ENCODE measurements at regions not wholly inside any gene's neighbourhood (a gene's known extent, or its start where the extent isn't known, plus 50 kb on each side); places are given as distances from the start of the nearest gene placed in this dataset.

DNA sequence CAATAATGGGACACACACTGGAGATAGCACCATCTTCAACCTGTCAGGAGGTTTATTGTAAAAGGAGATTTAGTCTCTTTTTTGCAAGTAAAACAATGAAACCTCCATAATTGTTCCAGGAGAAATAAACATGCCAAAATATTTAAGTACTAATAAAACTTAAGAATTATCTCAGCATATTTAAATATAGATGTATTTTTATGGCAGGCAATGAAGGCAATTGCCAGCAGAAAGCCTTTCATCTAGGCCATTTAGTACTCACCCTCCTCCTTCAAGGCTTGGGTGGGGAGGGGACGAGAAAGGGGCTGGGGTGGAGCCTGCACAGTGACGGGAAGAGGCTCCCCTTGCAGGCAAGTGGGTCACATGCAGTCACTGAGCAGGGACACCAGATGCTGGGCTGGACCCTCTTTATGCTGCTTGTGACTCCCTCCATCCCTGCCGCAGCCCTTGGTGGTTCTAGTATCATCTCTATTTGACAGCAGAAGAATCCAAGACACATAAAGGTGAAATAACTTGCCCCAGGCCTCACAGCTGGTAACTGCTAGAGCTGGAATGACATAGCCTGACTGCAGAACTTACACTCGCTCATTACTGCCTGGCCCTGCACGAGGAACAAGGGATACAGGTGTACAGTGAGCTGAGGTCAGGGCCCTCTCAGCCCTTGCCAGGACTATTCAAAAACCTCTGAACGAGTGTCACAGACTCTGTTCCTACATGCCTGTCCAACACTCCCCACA lies 449.5 kb upstream of the ZMIZ1 start:
- H3K27ac ChIP-seq = no peak overlapping the region
- TF ChIP-seq ZFX (IDR thresholded peaks at IDR 0.05; ENCODE audit: borderline replicate concordance) = no peak
- TF ChIP-seq, protein P1, sequence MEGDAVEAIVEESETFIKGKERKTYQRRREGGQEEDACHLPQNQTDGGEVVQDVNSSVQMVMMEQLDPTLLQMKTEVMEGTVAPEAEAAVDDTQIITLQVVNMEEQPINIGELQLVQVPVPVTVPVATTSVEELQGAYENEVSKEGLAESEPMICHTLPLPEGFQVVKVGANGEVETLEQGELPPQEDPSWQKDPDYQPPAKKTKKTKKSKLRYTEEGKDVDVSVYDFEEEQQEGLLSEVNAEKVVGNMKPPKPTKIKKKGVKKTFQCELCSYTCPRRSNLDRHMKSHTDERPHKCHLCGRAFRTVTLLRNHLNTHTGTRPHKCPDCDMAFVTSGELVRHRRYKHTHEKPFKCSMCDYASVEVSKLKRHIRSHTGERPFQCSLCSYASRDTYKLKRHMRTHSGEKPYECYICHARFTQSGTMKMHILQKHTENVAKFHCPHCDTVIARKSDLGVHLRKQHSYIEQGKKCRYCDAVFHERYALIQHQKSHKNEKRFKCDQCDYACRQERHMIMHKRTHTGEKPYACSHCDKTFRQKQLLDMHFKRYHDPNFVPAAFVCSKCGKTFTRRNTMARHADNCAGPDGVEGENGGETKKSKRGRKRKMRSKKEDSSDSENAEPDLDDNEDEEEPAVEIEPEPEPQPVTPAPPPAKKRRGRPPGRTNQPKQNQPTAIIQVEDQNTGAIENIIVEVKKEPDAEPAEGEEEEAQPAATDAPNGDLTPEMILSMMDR (IDR thresholded peaks at IDR 0.05) = no peak

DNA sequence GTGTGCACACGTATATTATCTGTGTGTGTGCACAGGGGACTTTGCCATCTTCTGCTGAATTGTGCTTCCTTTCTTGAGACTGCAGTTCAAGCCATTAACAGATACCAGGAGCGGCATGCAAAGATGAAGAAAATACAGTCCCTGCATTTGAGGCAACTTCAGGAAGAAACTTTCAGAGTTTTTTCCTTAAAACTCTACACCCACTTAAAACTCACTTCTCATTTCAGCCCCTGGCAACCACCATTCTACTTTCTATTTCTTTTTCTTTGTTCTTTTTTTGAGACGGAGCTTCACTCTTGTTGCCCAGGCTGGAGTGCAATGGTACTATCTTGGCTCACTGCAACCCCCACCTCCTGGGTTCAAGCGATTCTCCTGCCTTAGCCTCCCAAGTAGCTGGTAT lies 448.9 kb upstream of the ZMIZ1 start:
- H3K27ac ChIP-seq = no peak overlapping the region
- TF ChIP-seq, protein P1 (IDR thresholded peaks at IDR 0.05) = no peak
- TF ChIP-seq ZFX (IDR thresholded peaks at IDR 0.05; ENCODE audit: borderline replicate concordance) = no peak

DNA sequence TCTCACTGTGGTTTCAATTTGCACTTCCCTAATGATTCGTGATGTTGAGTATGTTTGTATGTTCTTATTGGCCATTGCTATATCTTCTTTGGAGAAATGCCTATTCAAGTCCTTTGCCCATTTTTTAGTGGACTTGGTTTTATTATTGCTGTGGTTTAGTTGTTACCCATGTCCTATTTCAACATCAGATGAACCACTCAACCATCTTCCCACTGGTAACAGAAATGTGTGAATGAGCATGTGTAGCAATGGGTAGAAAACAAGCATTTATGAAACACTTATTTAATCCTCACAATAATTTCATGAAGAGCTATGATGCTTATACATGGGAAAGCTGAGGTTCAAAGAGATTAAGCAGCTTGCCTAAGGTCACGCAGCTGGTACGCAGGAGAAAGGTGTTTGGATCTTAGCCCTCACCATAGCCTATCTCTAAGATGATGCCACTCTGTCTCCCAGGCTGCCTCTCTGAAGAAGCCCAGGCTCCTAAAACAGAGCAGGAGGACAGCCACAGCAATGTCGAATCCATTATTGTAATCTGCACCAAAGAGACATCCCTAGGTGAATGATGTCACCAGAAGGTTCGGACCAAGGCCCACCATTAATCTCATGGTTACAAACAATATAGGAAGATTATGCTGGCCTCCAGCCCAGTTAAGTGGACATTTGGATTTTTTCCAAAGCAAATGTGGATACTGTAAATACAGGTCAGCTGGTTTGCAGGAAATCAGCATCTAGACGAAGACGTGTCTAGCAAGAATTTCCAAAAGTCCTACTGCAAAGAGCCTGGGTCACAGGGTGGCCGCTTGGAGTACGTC lies 447.6 kb upstream of the ZMIZ1 start:
- TF ChIP-seq, protein P1 (IDR thresholded peaks at IDR 0.05) = no peak
- no peak for TF ChIP-seq ZFX (IDR thresholded peaks at IDR 0.05; ENCODE audit: borderline replicate concordance)

DNA sequence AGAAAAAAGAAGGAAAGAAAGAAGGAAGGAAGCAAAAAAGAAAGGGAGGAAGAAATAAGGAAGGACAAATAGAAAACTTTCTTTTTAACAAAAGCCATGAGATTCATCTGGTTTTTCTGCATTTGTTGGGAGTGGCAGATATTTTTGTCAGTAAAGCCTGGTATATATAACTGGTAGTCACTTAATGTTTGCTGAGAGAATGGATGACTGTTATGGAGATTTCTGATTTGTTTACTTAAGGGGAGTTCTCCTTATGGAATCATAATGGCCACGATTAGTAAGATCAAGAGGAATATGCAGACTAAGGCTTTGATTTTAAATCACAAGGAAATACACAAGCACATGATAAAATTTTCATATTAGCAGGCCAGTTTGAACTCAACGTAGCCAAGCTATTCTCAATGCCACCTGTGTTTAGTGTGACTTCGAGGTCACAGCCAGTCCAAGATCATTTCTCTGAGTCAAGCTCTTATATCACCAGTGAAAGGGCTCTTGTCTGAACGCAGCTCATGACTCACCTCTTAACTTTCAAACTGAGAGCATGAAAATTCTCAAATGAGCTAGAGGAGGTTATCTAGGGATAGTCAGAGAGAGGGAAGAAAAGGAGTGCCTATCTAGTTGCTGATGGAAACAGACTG lies 445.1 kb upstream of the ZMIZ1 start:
- no peak overlapping the region for H3K27ac ChIP-seq
- TF ChIP-seq, protein P1 (IDR thresholded peaks at IDR 0.05) = no peak
- TF ChIP-seq ZFX (IDR thresholded peaks at IDR 0.05; ENCODE audit: borderline replicate concordance) = no peak

More for the DNA sequence above, 447.6 kb upstream of the ZMIZ1 start:
- H3K27ac ChIP-seq = no peak overlapping the region

DNA sequence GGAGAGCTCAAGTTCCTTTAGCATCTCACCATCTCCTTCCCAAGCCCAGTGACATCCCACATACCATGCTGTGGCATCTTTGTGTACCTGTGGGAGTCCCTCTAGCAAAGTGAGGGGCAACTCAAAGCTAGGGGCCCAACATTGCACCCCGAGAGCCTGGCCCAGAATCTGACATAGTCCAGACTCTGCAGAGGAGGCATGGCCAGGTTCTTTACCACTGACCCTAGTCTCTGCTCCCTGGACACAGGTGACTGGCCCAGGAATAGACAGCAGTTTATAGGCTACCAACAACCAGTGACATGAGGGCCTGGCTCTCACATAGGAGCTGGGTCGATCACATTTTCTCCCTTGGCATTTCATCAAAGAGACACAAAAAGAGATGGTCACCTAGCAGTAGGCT lies 444.0 kb upstream of the ZMIZ1 start:
- TF ChIP-seq ZFX (IDR thresholded peaks at IDR 0.05; ENCODE audit: borderline replicate concordance) = no peak
- TF ChIP-seq, protein P1 (IDR thresholded peaks at IDR 0.05) = no peak
- no peak overlapping the region for H3K27ac ChIP-seq

DNA sequence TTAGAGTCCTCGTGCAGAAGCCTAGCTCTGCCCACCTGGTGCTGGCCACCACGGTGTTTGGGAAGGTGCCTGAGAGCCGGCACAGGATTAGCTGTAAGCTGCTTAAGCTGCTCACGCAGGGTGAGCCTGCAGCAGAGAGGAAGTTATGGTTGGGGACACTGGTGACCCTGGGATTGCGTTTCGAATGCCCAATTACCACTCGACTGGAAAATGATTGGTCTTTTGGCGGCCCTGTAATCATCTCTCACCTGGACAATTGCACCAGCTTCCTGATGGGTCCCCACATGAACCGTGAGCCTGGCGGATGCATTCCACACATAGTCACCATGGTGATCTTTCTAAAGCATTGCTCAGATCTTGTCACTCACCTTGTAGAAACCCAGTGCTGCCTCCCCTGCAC lies 442.3 kb upstream of the ZMIZ1 start:
- no peak for TF ChIP-seq ZFX (IDR thresholded peaks at IDR 0.05; ENCODE audit: borderline replicate concordance)
- H3K27ac ChIP-seq = no peak overlapping the region

DNA sequence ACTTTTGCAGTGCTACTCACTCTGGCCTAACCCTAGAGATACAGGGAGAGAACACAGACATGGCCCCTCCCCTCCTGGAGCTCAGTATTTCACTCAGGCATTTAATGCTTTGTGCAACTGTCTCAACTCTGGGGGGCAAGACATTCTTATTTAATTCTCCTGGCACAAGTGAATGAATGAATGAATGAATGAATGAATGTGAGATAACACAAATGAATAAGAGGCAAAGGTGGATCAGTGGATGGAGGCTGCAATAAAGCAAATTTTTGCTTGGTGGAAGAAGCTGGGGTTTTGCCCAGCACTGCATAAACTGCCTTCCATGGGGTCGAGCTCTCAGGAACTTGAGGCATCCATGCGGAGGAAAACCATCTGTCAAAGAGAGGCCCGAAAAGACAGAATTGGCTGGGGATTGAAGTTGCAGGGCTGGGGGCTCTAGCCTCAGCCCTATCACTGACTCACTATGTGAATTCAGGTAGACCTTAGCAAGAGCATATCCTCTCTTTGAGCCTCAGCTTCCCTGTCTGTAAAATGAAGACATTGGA lies 441.4 kb upstream of the ZMIZ1 start:
- TF ChIP-seq ZFX (IDR thresholded peaks at IDR 0.05; ENCODE audit: borderline replicate concordance) = no peak
- no peak overlapping the region for H3K27ac ChIP-seq

DNA sequence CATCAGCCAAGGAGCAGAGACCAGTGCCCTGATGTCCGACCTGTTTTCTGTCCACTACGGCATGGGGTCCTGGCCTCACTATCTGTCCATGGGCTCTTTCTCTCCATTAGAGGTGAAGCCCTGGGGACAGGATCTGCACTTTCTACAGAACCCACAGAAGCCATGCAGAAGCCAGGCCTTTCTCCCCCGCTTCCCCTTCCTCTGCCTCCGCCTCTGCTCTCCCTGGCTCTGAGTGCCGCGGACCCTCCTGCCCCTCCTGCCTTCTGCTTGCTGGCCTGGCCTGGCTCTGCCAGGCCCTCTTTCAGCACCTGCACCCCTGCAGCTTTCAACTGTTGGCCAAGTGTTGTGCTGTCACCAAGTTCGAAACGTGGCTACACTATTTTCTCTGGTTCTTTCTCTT lies 439.8 kb upstream of the ZMIZ1 start:
- no peak overlapping the region for H3K27ac ChIP-seq
- TF ChIP-seq, protein P1 (IDR thresholded peaks at IDR 0.05) = no peak
- TF ChIP-seq ZFX (IDR thresholded peaks at IDR 0.05; ENCODE audit: borderline replicate concordance) = no peak

All from 22Rv1 (cell line).